ENCODE measurements at regions not wholly inside any gene's neighbourhood (a gene's known extent, or its start where the extent isn't known, plus 50 kb on each side); places are given as distances from the start of the nearest gene placed in this dataset.
A peak's percentile ranks its signal among the peaks of the same experiment; 100 is the strongest.
"Not testable (repeated sequence)": the region's sequence is repeated elsewhere in the genome, so short reads cannot be mapped to it uniquely, and the experiment has no call there.

GRCh38 chr10:30560326-30560725, 69.2 kb downstream of the LYZL2 start:
- no peak for DNase-seq (ENCODE audit: low spot score)

- DNase-seq (ENCODE audit: low spot score) = no peak
These were observed 70.4 kb downstream of the LYZL2 start for GRCh38 chr10:30559180-30559579.

- DNase-seq (ENCODE audit: low spot score) = no peak
These were observed 71.1 kb downstream of the LYZL2 start for GRCh38 chr10:30558411-30558810.

- DNase-seq (ENCODE audit: low spot score) = no peak
These were observed 71.7 kb downstream of the LYZL2 start for GRCh38 chr10:30557884-30558283.

- DNase-seq (ENCODE audit: low spot score) = no peak
These were observed 73.4 kb downstream of the LYZL2 start for GRCh38 chr10:30556189-30556588.

GRCh38 chr10:30555465-30555864, 74.1 kb downstream of the LYZL2 start:
- DNase-seq (ENCODE audit: low spot score) = no peak

- no peak for DNase-seq (ENCODE audit: low spot score)
These were observed 75.1 kb downstream of the LYZL2 start for GRCh38 chr10:30554440-30554825.

- peak; percentile 7 for DNase-seq (ENCODE audit: low spot score)
These were observed 75.7 kb downstream of the LYZL2 start for GRCh38 chr10:30553626-30554439.

GRCh38 chr10:30553018-30553625, 76.4 kb downstream of the LYZL2 start:
- no peak for DNase-seq (ENCODE audit: low spot score)

- no peak for DNase-seq (ENCODE audit: low spot score)
These were observed 78.4 kb downstream of the LYZL2 start for GRCh38 chr10:30550967-30551815.

GRCh38 chr10:30549134-30549687, 80.3 kb downstream of the LYZL2 start:
- DNase-seq (ENCODE audit: low spot score) = not testable (repeated sequence)

GRCh38 chr10:30546511-30546910, 83.0 kb downstream of the LYZL2 start:
- DNase-seq (ENCODE audit: low spot score) = no peak

- no peak for DNase-seq (ENCODE audit: low spot score)
These were observed 86.7 kb downstream of the LYZL2 start for GRCh38 chr10:30542895-30543288.

- no peak for DNase-seq (ENCODE audit: low spot score)
These were observed 87.3 kb downstream of the LYZL2 start for GRCh38 chr10:30542001-30542894.

- no peak for DNase-seq (ENCODE audit: low spot score)
These were observed 89.3 kb downstream of the LYZL2 start for GRCh38 chr10:30540276-30540675.

GRCh38 chr10:30538086-30538485, 91.5 kb downstream of the LYZL2 start:
- DNase-seq (ENCODE audit: low spot score) = no peak

GRCh38 chr10:30537586-30537985, 92.0 kb downstream of the LYZL2 start:
- no peak for DNase-seq (ENCODE audit: low spot score)

- DNase-seq (ENCODE audit: low spot score) = not testable (repeated sequence)
These were observed 92.4 kb downstream of the LYZL2 start for GRCh38 chr10:30537158-30537557.

- no peak for DNase-seq (ENCODE audit: low spot score)
These were observed 93.0 kb downstream of the LYZL2 start for GRCh38 chr10:30536578-30536977.

GRCh38 chr10:30535677-30536076, 93.9 kb downstream of the LYZL2 start:
- no peak for DNase-seq (ENCODE audit: low spot score)

- peak; percentile 47 for DNase-seq (ENCODE audit: low spot score)
These were observed 94.9 kb downstream of the LYZL2 start for GRCh38 chr10:30534465-30535144.

All from putamen (tissue), 1 donor.